HCT116 (cell line): ENCODE measurements at regions not wholly inside any gene's neighbourhood (a gene's known extent, or its start where the extent isn't known, plus 50 kb on each side); places are given as distances from the start of the nearest gene placed in this dataset.
A peak's percentile ranks its signal among the peaks of the same experiment; 100 is the strongest.

Source experiments
- ATAC-seq: fragments of 200-7000 bp; cut with Tn5 transposase; 2 replicates; pipeline ENCODE4 v1.9.1; 2020; ENCODE audit warnings: mild to moderate bottlenecking, moderate library complexity
- BruUV-seq: library from RNA; stranded (reverse); fragments of 400-500 nt; replicated peaks from 2 replicates; lab custom pipeline; 2021; lab: Mats Ljungman, UMichigan
- CTCF ChIA-PET: fragments of 300-600 bp; sonication (Branson Sonifier 250); formaldehyde crosslinking; loops from one replicate; lab custom pipeline; 2021; ENCODE audit warnings: antibody characterized with exemption; lab: Charles Lee
- POLR2A ChIA-PET: fragments of 300-600, 350-600 bp; sonication (Branson Sonifier 250); formaldehyde crosslinking; loops from one replicate; lab custom pipeline; 2021; ENCODE audit warnings: antibody characterized with exemption; lab: Charles Lee
- RAD21 ChIA-PET, 2 experiments: fragments of 300-600 bp; sonication (Branson Sonifier 250); formaldehyde crosslinking; loops; one replicate each; lab custom pipeline; 2023; ENCODE audit warnings: low total read pairs in 2 of 2; ENCODE audit not compliant: uncharacterized antibody in 2 of 2, unreplicated experiment in 2 of 2, low non-redundant PET in 1 of 2; lab: Charles Lee
- DNase-seq: peaks from one replicate; pipeline ENCODE4 v3.0.0-alpha.2; 2010; ENCODE audit warnings: low read depth, low spot score
- H2AFZ ChIP-seq: fragments of 200-600 bp; shearing (Covaris generic), sonication (generic); 2 replicates; pipeline ENCODE4 v1.6.1; 2017; ENCODE audit warnings: low read depth, mixed run types, mixed read lengths, antibody characterized with exemption, low read length; ENCODE audit not compliant: poor library complexity, severe bottlenecking
- H3K27ac ChIP-seq: 2 replicates; pipeline ENCODE4 v1.5.1; 2012; ENCODE audit warnings: low read depth, low read length
- H3K27me3 ChIP-seq: fragments of 200-600 bp; sonication (generic); 2 replicates; pipeline ENCODE4 v1.6.1; 2016; ENCODE audit warnings: mixed run types, low read length, mixed read lengths; ENCODE audit not compliant: insufficient read depth
- H3K36me3 ChIP-seq, 2 experiments: fragments of 200-500 bp in 1 of 2; fragments of 200-600 bp in 1 of 2; sonication (Bioruptor generic) in 1 of 2; sonication (generic) in 1 of 2; 2 replicates each; pipeline versions ENCODE4 v1.5.1 to v1.6.1; 2014 to 2016; ENCODE audit warnings: low read length in 2 of 2, inconsistent platforms in 1 of 2, mixed read lengths in 1 of 2, mixed run types in 1 of 2; ENCODE audit not compliant: insufficient read depth in 2 of 2, control insufficient read depth in 1 of 2
- H3K4me1 ChIP-seq, 2 experiments: fragments of 200-600 bp in 1 of 2; sonication (generic) in 1 of 2; 2 replicates each; pipeline versions ENCODE4 v1.5.1 to v1.6.1; 2012 to 2017; ENCODE audit warnings: low read length in 2 of 2, inconsistent platforms in 1 of 2, mild to moderate bottlenecking in 1 of 2, mixed read lengths in 1 of 2, mixed run types in 1 of 2, moderate library complexity in 1 of 2; ENCODE audit not compliant: insufficient read depth in 2 of 2, control insufficient read depth in 1 of 2
- H3K4me2 ChIP-seq: fragments of 200-600 bp; sonication (generic); 2 replicates; pipeline ENCODE4 v1.6.1; 2017; ENCODE audit warnings: mixed run types, low read length, mixed read lengths
- H3K4me3 ChIP-seq, 2 experiments: fragments of 200-600 bp in 1 of 2; sonication (generic) in 1 of 2; replicated peaks in 1 of 2; 2 replicates each; pipeline ENCODE4 v1.5.1; 2011 to 2016; ENCODE audit warnings: low read length in 2 of 2, control low read depth in 1 of 2, low read depth in 1 of 2, mild to moderate bottlenecking in 1 of 2, mixed read lengths in 1 of 2, mixed run types in 1 of 2
- H3K79me2 ChIP-seq: fragments of 200-600 bp; sonication (generic); 2 replicates; pipeline ENCODE4 v1.6.1; 2017; ENCODE audit warnings: mild to moderate bottlenecking, mixed run types, low read length, moderate library complexity, mixed read lengths; ENCODE audit not compliant: insufficient read depth
- H3K9ac ChIP-seq: fragments of 200-600 bp; sonication (generic); 2 replicates; pipeline ENCODE4 v1.6.1; 2016; ENCODE audit warnings: low read length, mixed read lengths
- H3K9me2 ChIP-seq: fragments of 200-600 bp; sonication (generic), shearing (Covaris generic); 2 replicates; pipeline ENCODE4 v1.6.1; 2017; ENCODE audit warnings: mixed run types, mild to moderate bottlenecking, moderate library complexity; ENCODE audit not compliant: insufficient read depth
- H3K9me3 ChIP-seq, 2 experiments: fragments of 200-500 bp in 1 of 2; fragments of 200-600 bp in 1 of 2; sonication (Bioruptor generic) in 1 of 2; sonication (generic) in 1 of 2; 2 replicates each; pipeline ENCODE4 v1.6.1; 2014 to 2017; ENCODE audit warnings: low read length in 2 of 2, mixed read lengths in 2 of 2, inconsistent platforms in 1 of 2, low read depth in 1 of 2, mild to moderate bottlenecking in 1 of 2, mixed run types in 1 of 2, moderate library complexity in 1 of 2; ENCODE audit not compliant: control insufficient read depth in 1 of 2, insufficient read depth in 1 of 2
- H4K20me1 ChIP-seq: fragments of 200-600 bp; sonication (generic), shearing (Covaris generic); 2 replicates; pipeline ENCODE4 v1.6.1; 2017; ENCODE audit warnings: mixed run types, mild to moderate bottlenecking, moderate library complexity; ENCODE audit not compliant: insufficient read depth
- CEBPB ChIP-seq: IDR thresholded peaks from 2 replicates; pipeline ENCODE4 v1.6.1; 2012; ENCODE audit warnings: low read depth
- CTCF ChIP-seq, 3 experiments: fragments of 200-600 bp in 1 of 3; sonication (generic) in 1 of 3; IDR thresholded peaks in 2 of 3; conservative IDR thresholded peaks in 1 of 3; 2 replicates each; pipeline ENCODE4 v1.5.1; 2012 to 2017; ENCODE audit warnings: low read depth in 2 of 3, low read length in 2 of 3, antibody characterized with exemption in 1 of 3, borderline replicate concordance in 1 of 3, control low read depth in 1 of 3, mild to moderate bottlenecking in 1 of 3, mixed read lengths in 1 of 3, mixed run types in 1 of 3, moderate library complexity in 1 of 3; ENCODE audit not compliant: insufficient read depth in 1 of 3
- EGR1 ChIP-seq: IDR thresholded peaks from 2 replicates; pipeline ENCODE4 v1.6.1; 2012; ENCODE audit warnings: low read depth
- ELF1 ChIP-seq: IDR thresholded peaks from 2 replicates; pipeline ENCODE4 v1.6.1; 2012; ENCODE audit warnings: low read depth, borderline replicate concordance
- EZH2 ChIP-seq: fragments of 200-600 bp; sonication (generic); IDR thresholded peaks from 2 replicates; pipeline ENCODE4 v1.6.1; 2017; ENCODE audit warnings: antibody characterized with exemption, mixed run types
- EZH2phosphoT487 ChIP-seq: fragments of 200-600 bp; IDR thresholded peaks from 2 replicates; pipeline ENCODE4 v1.6.1; 2018; ENCODE audit warnings: antibody characterized with exemption, borderline replicate concordance
- FOSL1 ChIP-seq: IDR thresholded peaks from 2 replicates; pipeline ENCODE4 v1.6.1; 2012; ENCODE audit warnings: low read depth
- JUND ChIP-seq: IDR thresholded peaks from 2 replicates; pipeline ENCODE4 v1.6.1; 2012
- MAX ChIP-seq: IDR thresholded peaks from 2 replicates; pipeline ENCODE4 v1.6.1; 2012
- POLR2A ChIP-seq: IDR thresholded peaks from 2 replicates; pipeline ENCODE4 v1.7.0; 2011; ENCODE audit warnings: borderline replicate concordance; ENCODE audit not compliant: insufficient read depth, insufficient read length; ENCODE audit errors: extremely low read depth
- POLR2AphosphoS5 ChIP-seq: IDR thresholded peaks from 2 replicates; pipeline ENCODE4 v1.6.1; 2011; ENCODE audit warnings: mild to moderate bottlenecking, low read depth, low read length, moderate library complexity
- REST ChIP-seq: IDR thresholded peaks from 2 replicates; pipeline ENCODE4 v1.6.1; 2012; ENCODE audit warnings: low read depth
- SIN3A ChIP-seq: IDR thresholded peaks from 2 replicates; pipeline ENCODE4 v1.6.1; 2012; ENCODE audit warnings: low read depth
- SP1 ChIP-seq: IDR thresholded peaks from 2 replicates; pipeline ENCODE4 v1.6.1; 2012; ENCODE audit warnings: low read depth
- YY1 ChIP-seq: IDR thresholded peaks from 2 replicates; pipeline ENCODE4 v1.6.1; 2011; ENCODE audit warnings: low read length, low read depth, moderate library complexity, mild to moderate bottlenecking; ENCODE audit not compliant: insufficient replicate concordance; ENCODE audit errors: extremely low read depth
- ZBTB33 ChIP-seq: IDR thresholded peaks from 2 replicates; pipeline ENCODE4 v1.6.1; 2011; ENCODE audit warnings: mild to moderate bottlenecking, low read length, moderate library complexity; ENCODE audit not compliant: insufficient replicate concordance; ENCODE audit errors: extremely low read depth
- ZFX ChIP-seq: fragments of 450-650 bp; IDR thresholded peaks from 2 replicates; pipeline ENCODE4 v1.6.1; 2017
- intact Hi-C: fragments of 100-400 bp; cut with micrococcal nuclease; formaldehyde crosslinking; loops from 2 replicates; pipeline ENCODE4 v1.10.0; 2022

- Histone ChIP-seq H3K27me3 (no peaks in the 10 kb centered on the region), H3K36me3 (no peaks in the 10 kb centered on the region), H3K9me2 (0 out of 2 replicates have a peak, but pooled peaks cover 5% of the 10 kb centered on the region), H3K4me2 (no peak overlapping the region), H2AFZ (peak overlapping the region; percentile 31), H3K9me3 (no peaks in the 10 kb centered on the region), H3K4me1 (no peaks in the 10 kb centered on the region), H3K9ac (no peak overlapping the region), H4K20me1 (no peaks in the 10 kb centered on the region), H3K79me2 (no peaks in the 10 kb centered on the region), H3K27ac (no peak overlapping the region), H3K4me3 (no peak overlapping the region)
- intact Hi-C loops, result no loop called here
- DNase-seq, result no peak
- ChIA-PET POLR2A (no interaction called here), RAD21 (no interaction called here), CTCF (no interaction called here)
- TF ChIP-seq CEBPB (no peak), SIN3A (no peak), SP1 (no peak), FOSL1 (no peak), POLR2A (no peak), JUND (no peak), ZBTB33 (no peak), CTCF (IDR thresholded peaks at IDR 0.05 in 2 of 3, conservative IDR thresholded peaks at IDR 0.05 in 1 of 3; ENCODE audit: borderline replicate concordance in 1 of 3, insufficient read depth in 1 of 3, low read depth in 2 of 3, low read length in 2 of 3) (no peak), EGR1 (no peak), YY1 (no peak), ELF1 (no peak), ZFX (no peak), EZH2 (no peak), REST (no peak), POLR2AphosphoS5 (no peak), MAX (no peak), EZH2phosphoT487 (no peak)
- no TSS peak for BruUV-seq
- no peak for ATAC-seq
These were observed 169.7 kb upstream of the PTPRK start for GRCh38 chr6:128690063-128690462.
